ENCODE measurements at regions not wholly inside any gene's neighbourhood (a gene's known extent, or its start where the extent isn't known, plus 50 kb on each side); places are given as distances from the start of the nearest gene placed in this dataset.

GRCh38 chr1:95994643-95995042 lies 726.9 kb upstream of the PTBP2 start:
- DNase-seq (ENCODE audit: low spot score in 2 of 2) (no peak), ATAC-seq (replicated peaks; ENCODE audit: extremely low read depth, poor library complexity, severe bottlenecking) (no peak)
- Mint-ChIP-seq H3K27me3 (no peaks in the 10 kb centered on the region), H3K9me3 (peaks cover 15% of the 10 kb centered on the region), H3K4me1 (no peaks in the 10 kb centered on the region), H3K36me3 (ENCODE audit: insufficient read depth) (no peaks in the 10 kb centered on the region), H3K27ac (ENCODE audit: low read depth) (no peak overlapping the region), H3K4me3 (no peak overlapping the region)

GRCh38 chr1:96002201-96002600 lies 719.4 kb upstream of the PTBP2 start:
- H3K27me3 Mint-ChIP-seq = no peaks in the 10 kb centered on the region
- H3K4me1 Mint-ChIP-seq = no peaks in the 10 kb centered on the region
- peaks cover 7% of the 10 kb centered on the region for H3K9me3 Mint-ChIP-seq
- H3K27ac Mint-ChIP-seq (ENCODE audit: low read depth) = no peak overlapping the region
- ATAC-seq (replicated peaks; ENCODE audit: extremely low read depth, poor library complexity, severe bottlenecking) (no peak), DNase-seq (ENCODE audit: low spot score in 2 of 2) (no peak)
- no peaks in the 10 kb centered on the region for H3K36me3 Mint-ChIP-seq (ENCODE audit: insufficient read depth)
- no peak overlapping the region for H3K4me3 Mint-ChIP-seq

- H3K9me3 Mint-ChIP-seq = peaks cover 7% of the 10 kb centered on the region
- H3K27ac Mint-ChIP-seq (ENCODE audit: low read depth) = no peak overlapping the region
- H3K36me3 Mint-ChIP-seq (ENCODE audit: insufficient read depth) = no peaks in the 10 kb centered on the region
- H3K27me3 Mint-ChIP-seq = no peaks in the 10 kb centered on the region
- no peak overlapping the region for H3K4me3 Mint-ChIP-seq
- no peaks in the 10 kb centered on the region for H3K4me1 Mint-ChIP-seq
- no peak for ATAC-seq (replicated peaks; ENCODE audit: extremely low read depth, poor library complexity, severe bottlenecking)
- no peak for DNase-seq (ENCODE audit: low spot score in 2 of 2)
Measured at GRCh38 chr1:96002969-96003964, 718.3 kb upstream of the PTBP2 start.

GRCh38 chr1:96009831-96010434 lies 711.7 kb upstream of the PTBP2 start:
- no peak overlapping the region for H3K4me3 Mint-ChIP-seq
- no peak for DNase-seq (ENCODE audit: low spot score in 2 of 2)
- ATAC-seq (replicated peaks; ENCODE audit: extremely low read depth, poor library complexity, severe bottlenecking) = no peak
- no peaks in the 10 kb centered on the region for H3K27me3 Mint-ChIP-seq
- H3K27ac Mint-ChIP-seq (ENCODE audit: low read depth) = no peak overlapping the region
- H3K9me3 Mint-ChIP-seq = peaks cover 15% of the 10 kb centered on the region
- no peaks in the 10 kb centered on the region for H3K4me1 Mint-ChIP-seq
- no peaks in the 10 kb centered on the region for H3K36me3 Mint-ChIP-seq (ENCODE audit: insufficient read depth)

GRCh38 chr1:96011606-96012005 lies 710.0 kb upstream of the PTBP2 start:
- no peak overlapping the region for H3K27ac Mint-ChIP-seq (ENCODE audit: low read depth)

GRCh38 chr1:96016219-96016618 lies 705.4 kb upstream of the PTBP2 start:
- no peak overlapping the region for H3K27ac Mint-ChIP-seq (ENCODE audit: low read depth)
- DNase-seq (ENCODE audit: low spot score in 2 of 2) (no peak), ATAC-seq (replicated peaks; ENCODE audit: extremely low read depth, poor library complexity, severe bottlenecking) (no peak)
- peaks cover 27% of the 10 kb centered on the region for H3K9me3 Mint-ChIP-seq
- no peaks in the 10 kb centered on the region for H3K36me3 Mint-ChIP-seq (ENCODE audit: insufficient read depth)
- H3K4me3 Mint-ChIP-seq = no peak overlapping the region
- H3K4me1 Mint-ChIP-seq = no peaks in the 10 kb centered on the region
- no peaks in the 10 kb centered on the region for H3K27me3 Mint-ChIP-seq

More at GRCh38 chr1:96011606-96012005, 710.0 kb upstream of the PTBP2 start:
- Mint-ChIP-seq H3K9me3 (peaks cover 19% of the 10 kb centered on the region), H3K27me3 (no peaks in the 10 kb centered on the region), H3K36me3 (ENCODE audit: insufficient read depth) (no peaks in the 10 kb centered on the region), H3K4me3 (no peak overlapping the region), H3K4me1 (no peaks in the 10 kb centered on the region)
- ATAC-seq (replicated peaks; ENCODE audit: extremely low read depth, poor library complexity, severe bottlenecking) (no peak), DNase-seq (ENCODE audit: low spot score in 2 of 2) (no peak)

- H3K27me3 Mint-ChIP-seq = no peaks in the 10 kb centered on the region
- no peak overlapping the region for H3K4me3 Mint-ChIP-seq
- H3K36me3 Mint-ChIP-seq (ENCODE audit: insufficient read depth) = no peaks in the 10 kb centered on the region
- no peaks in the 10 kb centered on the region for H3K4me1 Mint-ChIP-seq
- DNase-seq (ENCODE audit: low spot score in 2 of 2) (no peak), ATAC-seq (replicated peaks; ENCODE audit: extremely low read depth, poor library complexity, severe bottlenecking) (no peak)
- peaks cover 10% of the 10 kb centered on the region for H3K9me3 Mint-ChIP-seq
- H3K27ac Mint-ChIP-seq (ENCODE audit: low read depth) = no peak overlapping the region
Measured at GRCh38 chr1:96020378-96020777, 701.2 kb upstream of the PTBP2 start.

GRCh38 chr1:96025062-96025461 lies 696.5 kb upstream of the PTBP2 start:
- H3K4me3 Mint-ChIP-seq = no peak overlapping the region
- H3K27me3 Mint-ChIP-seq = no peaks in the 10 kb centered on the region
- H3K36me3 Mint-ChIP-seq (ENCODE audit: insufficient read depth) = no peaks in the 10 kb centered on the region
- ATAC-seq (replicated peaks; ENCODE audit: extremely low read depth, poor library complexity, severe bottlenecking) (no peak), DNase-seq (ENCODE audit: low spot score in 2 of 2) (no peak)
- no peak overlapping the region for H3K27ac Mint-ChIP-seq (ENCODE audit: low read depth)
- H3K9me3 Mint-ChIP-seq = no peaks in the 10 kb centered on the region
- H3K4me1 Mint-ChIP-seq = no peaks in the 10 kb centered on the region

GRCh38 chr1:96028071-96028470 lies 693.5 kb upstream of the PTBP2 start:
- ATAC-seq (replicated peaks; ENCODE audit: extremely low read depth, poor library complexity, severe bottlenecking) (no peak), DNase-seq (ENCODE audit: low spot score in 2 of 2) (no peak)
- no peaks in the 10 kb centered on the region for H3K27me3 Mint-ChIP-seq
- no peak overlapping the region for H3K27ac Mint-ChIP-seq (ENCODE audit: low read depth)
- no peak overlapping the region for H3K4me3 Mint-ChIP-seq
- H3K9me3 Mint-ChIP-seq = peaks cover 5% of the 10 kb centered on the region
- H3K36me3 Mint-ChIP-seq (ENCODE audit: insufficient read depth) = no peaks in the 10 kb centered on the region
- H3K4me1 Mint-ChIP-seq = no peaks in the 10 kb centered on the region

- H3K4me1 Mint-ChIP-seq = no peaks in the 10 kb centered on the region
- DNase-seq (ENCODE audit: low spot score in 2 of 2) (no peak), ATAC-seq (replicated peaks; ENCODE audit: extremely low read depth, poor library complexity, severe bottlenecking) (no peak)
- no peak overlapping the region for H3K27ac Mint-ChIP-seq (ENCODE audit: low read depth)
- H3K4me3 Mint-ChIP-seq = no peak overlapping the region
- H3K9me3 Mint-ChIP-seq = peaks cover 5% of the 10 kb centered on the region
- no peaks in the 10 kb centered on the region for H3K36me3 Mint-ChIP-seq (ENCODE audit: insufficient read depth)
- H3K27me3 Mint-ChIP-seq = no peaks in the 10 kb centered on the region
Measured at GRCh38 chr1:96030312-96030711, 691.3 kb upstream of the PTBP2 start.

- Mint-ChIP-seq H3K36me3 (ENCODE audit: insufficient read depth) (no peaks in the 10 kb centered on the region), H3K4me3 (no peak overlapping the region), H3K4me1 (no peaks in the 10 kb centered on the region), H3K9me3 (peaks cover 10% of the 10 kb centered on the region), H3K27ac (ENCODE audit: low read depth) (no peak overlapping the region), H3K27me3 (no peaks in the 10 kb centered on the region)
- DNase-seq (ENCODE audit: low spot score in 2 of 2) (no peak), ATAC-seq (replicated peaks; ENCODE audit: extremely low read depth, poor library complexity, severe bottlenecking) (no peak)
Measured at GRCh38 chr1:96034006-96034405, 687.6 kb upstream of the PTBP2 start.

- ATAC-seq (replicated peaks; ENCODE audit: extremely low read depth, poor library complexity, severe bottlenecking) = no peak
- peaks cover 17% of the 10 kb centered on the region for H3K9me3 Mint-ChIP-seq
- H3K4me1 Mint-ChIP-seq = no peaks in the 10 kb centered on the region
- H3K27me3 Mint-ChIP-seq = no peaks in the 10 kb centered on the region
- no peak overlapping the region for H3K4me3 Mint-ChIP-seq
- H3K36me3 Mint-ChIP-seq (ENCODE audit: insufficient read depth) = no peaks in the 10 kb centered on the region
- DNase-seq (ENCODE audit: low spot score in 2 of 2) = no peak
- H3K27ac Mint-ChIP-seq (ENCODE audit: low read depth) = no peak overlapping the region
Measured at GRCh38 chr1:96036763-96037162, 684.8 kb upstream of the PTBP2 start.

- Mint-ChIP-seq H3K36me3 (ENCODE audit: insufficient read depth) (no peaks in the 10 kb centered on the region), H3K27ac (ENCODE audit: low read depth) (no peak overlapping the region), H3K4me1 (no peaks in the 10 kb centered on the region), H3K4me3 (no peak overlapping the region), H3K27me3 (no peaks in the 10 kb centered on the region), H3K9me3 (peaks cover 17% of the 10 kb centered on the region)
- ATAC-seq (replicated peaks; ENCODE audit: extremely low read depth, poor library complexity, severe bottlenecking) (no peak), DNase-seq (ENCODE audit: low spot score in 2 of 2) (no peak)
Measured at GRCh38 chr1:96038636-96039035, 682.9 kb upstream of the PTBP2 start.
